Left ventricle myocardium inferior (tissue), 1 donor: ENCODE measurements at regions not wholly inside any gene's neighbourhood (a gene's known extent, or its start where the extent isn't known, plus 50 kb on each side); places are given as distances from the start of the nearest gene placed in this dataset.

Experiments used
- DNase-seq: peaks from one replicate; pipeline ENCODE4 v3.0.0-alpha.2; 2020
- H3K27ac ChIP-seq: fragments of 200-600 bp; replicated peaks from 2 replicates; pipeline ENCODE4 v1.8.0; 2021
- H3K27me3 ChIP-seq: fragments of 200-600 bp; 2 replicates; pipeline ENCODE4 v1.8.0; 2021; ENCODE audit warnings: low read depth
- H3K36me3 ChIP-seq: fragments of 200-600 bp; 2 replicates; pipeline ENCODE4 v1.8.0; 2021
- H3K4me1 ChIP-seq: fragments of 200-600 bp; 2 replicates; pipeline ENCODE4 v1.8.0; 2021
- H3K4me3 ChIP-seq: fragments of 200-600 bp; 2 replicates; pipeline ENCODE4 v1.8.0; 2021; ENCODE audit warnings: mild to moderate bottlenecking, moderate library complexity
- H3K9me3 ChIP-seq: fragments of 200-600 bp; replicated peaks from 2 replicates; pipeline ENCODE4 v1.8.0; 2021
- intact Hi-C: fragments of 100-400 bp; cut with micrococcal nuclease; formaldehyde crosslinking; loops from one replicate; pipeline ENCODE4 v1.11.0; 2022
- TF ChIP-seq, protein P1 (sequence below): fragments of 200-600 bp; IDR thresholded peaks from 2 replicates; pipeline ENCODE4 v1.8.0; 2021; ENCODE audit warnings: antibody characterized with exemption, mild to moderate bottlenecking, borderline replicate concordance
- donor health status: DM: no; HTN: yes; CAD: no; lungs with severe emphysema.

DNA sequence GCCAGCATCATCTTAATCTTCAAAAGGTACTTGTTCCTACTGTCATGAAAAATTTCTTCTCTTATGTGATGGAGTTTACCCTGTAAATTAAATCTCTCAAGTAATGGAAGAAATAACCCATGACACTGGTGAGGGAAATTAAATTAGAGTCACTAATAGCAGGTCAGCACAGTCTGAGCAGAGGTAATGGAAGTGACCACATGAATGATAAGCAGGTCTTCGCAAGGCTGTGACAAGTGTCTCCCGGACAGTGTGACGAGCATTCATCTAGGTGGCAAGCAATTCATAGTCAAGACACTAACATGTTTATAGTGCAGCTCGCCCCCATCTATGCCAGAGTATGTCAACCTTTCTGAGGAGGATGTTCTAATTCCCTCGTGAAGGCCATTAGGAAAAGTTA is 249.2 kb downstream of the FRK start:
- Histone ChIP-seq H3K9me3 (no peaks in the 10 kb centered on the region), H3K27ac (no peak overlapping the region), H3K36me3 (no peaks in the 10 kb centered on the region), H3K4me1 (no peaks in the 10 kb centered on the region), H3K4me3 (no peak overlapping the region), H3K27me3 (no peaks in the 10 kb centered on the region)
- DNase-seq: no peak
- TF ChIP-seq, protein P1, sequence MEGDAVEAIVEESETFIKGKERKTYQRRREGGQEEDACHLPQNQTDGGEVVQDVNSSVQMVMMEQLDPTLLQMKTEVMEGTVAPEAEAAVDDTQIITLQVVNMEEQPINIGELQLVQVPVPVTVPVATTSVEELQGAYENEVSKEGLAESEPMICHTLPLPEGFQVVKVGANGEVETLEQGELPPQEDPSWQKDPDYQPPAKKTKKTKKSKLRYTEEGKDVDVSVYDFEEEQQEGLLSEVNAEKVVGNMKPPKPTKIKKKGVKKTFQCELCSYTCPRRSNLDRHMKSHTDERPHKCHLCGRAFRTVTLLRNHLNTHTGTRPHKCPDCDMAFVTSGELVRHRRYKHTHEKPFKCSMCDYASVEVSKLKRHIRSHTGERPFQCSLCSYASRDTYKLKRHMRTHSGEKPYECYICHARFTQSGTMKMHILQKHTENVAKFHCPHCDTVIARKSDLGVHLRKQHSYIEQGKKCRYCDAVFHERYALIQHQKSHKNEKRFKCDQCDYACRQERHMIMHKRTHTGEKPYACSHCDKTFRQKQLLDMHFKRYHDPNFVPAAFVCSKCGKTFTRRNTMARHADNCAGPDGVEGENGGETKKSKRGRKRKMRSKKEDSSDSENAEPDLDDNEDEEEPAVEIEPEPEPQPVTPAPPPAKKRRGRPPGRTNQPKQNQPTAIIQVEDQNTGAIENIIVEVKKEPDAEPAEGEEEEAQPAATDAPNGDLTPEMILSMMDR: no peak
- intact Hi-C loops: no loop called here

DNA sequence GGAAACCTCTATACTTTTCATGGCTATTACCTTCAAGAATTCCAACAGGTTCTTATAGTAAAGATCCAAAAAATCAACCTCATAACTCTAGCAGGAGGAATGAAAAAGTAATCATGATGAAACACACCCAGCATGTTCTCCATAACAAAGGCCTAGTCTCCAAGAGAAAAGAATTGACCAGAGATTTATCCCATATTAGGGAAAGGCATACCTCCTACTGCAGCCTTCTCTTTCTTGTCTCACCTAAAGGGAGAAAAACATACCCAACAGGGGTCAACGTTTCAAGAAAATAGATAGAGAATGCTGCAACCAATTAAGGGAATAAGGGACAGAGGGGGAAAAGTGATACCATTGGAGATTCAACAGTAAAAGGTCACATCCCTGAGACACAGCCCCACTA is 262.5 kb downstream of the FRK start:
- Histone ChIP-seq H3K4me1 (no peaks in the 10 kb centered on the region), H3K9me3 (no peaks in the 10 kb centered on the region), H3K27me3 (no peaks in the 10 kb centered on the region), H3K36me3 (no peaks in the 10 kb centered on the region), H3K27ac (no peak overlapping the region), H3K4me3 (no peak overlapping the region)
- TF ChIP-seq, protein P1: no peak
- intact Hi-C loops: no loop called here
- DNase-seq: no peak

DNA sequence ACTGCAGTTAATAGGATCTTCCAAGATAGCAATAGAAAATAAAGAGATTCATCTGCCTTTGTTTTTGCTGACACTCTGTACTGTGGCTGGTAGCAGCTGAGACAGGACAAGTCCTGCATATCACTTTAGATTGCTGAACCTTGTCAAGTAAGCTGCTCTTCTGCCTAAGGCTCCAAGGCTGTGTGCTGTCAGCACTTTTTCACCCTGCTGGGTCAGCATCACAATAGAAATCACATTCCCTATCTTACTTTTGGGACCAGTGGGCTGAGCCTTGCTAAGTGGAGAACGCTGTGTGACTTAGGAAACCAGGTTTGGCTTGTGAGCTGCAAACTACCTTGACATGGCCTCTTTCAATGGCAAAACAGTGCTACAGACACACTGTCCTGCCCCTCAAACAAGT is 263.9 kb downstream of the FRK start:
- Histone ChIP-seq H3K4me3 (no peak overlapping the region), H3K27ac (no peak overlapping the region), H3K9me3 (no peaks in the 10 kb centered on the region), H3K36me3 (no peaks in the 10 kb centered on the region), H3K4me1 (no peaks in the 10 kb centered on the region), H3K27me3 (no peaks in the 10 kb centered on the region)
- TF ChIP-seq, protein P1: no peak
- intact Hi-C loops: no loop called here
- DNase-seq: no peak

DNA sequence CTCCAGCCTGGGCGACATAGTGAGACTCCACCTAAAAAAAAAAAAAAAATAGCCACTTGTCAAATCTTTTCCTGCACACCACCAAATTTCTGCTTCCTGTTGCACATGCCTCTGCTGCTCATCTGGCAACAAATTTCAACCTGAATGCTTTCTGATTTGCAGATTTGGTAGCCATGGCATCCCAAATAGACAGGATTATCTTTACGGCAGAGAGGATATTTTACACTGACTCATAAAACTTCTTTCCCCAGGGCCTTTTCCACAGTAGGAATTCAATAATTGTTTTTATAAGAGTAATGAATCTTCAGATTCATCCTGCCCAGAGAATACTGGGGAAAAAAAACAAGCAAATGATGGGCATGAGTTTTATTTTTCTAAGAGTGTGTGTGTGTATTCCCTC is 264.6 kb downstream of the FRK start:
- no peak for DNase-seq
- intact Hi-C loops: no loop called here
- Histone ChIP-seq H3K4me3 (no peak overlapping the region), H3K9me3 (no peaks in the 10 kb centered on the region), H3K27me3 (no peaks in the 10 kb centered on the region), H3K27ac (no peak overlapping the region), H3K36me3 (no peaks in the 10 kb centered on the region), H3K4me1 (no peaks in the 10 kb centered on the region)
- TF ChIP-seq, protein P1: no peak

DNA sequence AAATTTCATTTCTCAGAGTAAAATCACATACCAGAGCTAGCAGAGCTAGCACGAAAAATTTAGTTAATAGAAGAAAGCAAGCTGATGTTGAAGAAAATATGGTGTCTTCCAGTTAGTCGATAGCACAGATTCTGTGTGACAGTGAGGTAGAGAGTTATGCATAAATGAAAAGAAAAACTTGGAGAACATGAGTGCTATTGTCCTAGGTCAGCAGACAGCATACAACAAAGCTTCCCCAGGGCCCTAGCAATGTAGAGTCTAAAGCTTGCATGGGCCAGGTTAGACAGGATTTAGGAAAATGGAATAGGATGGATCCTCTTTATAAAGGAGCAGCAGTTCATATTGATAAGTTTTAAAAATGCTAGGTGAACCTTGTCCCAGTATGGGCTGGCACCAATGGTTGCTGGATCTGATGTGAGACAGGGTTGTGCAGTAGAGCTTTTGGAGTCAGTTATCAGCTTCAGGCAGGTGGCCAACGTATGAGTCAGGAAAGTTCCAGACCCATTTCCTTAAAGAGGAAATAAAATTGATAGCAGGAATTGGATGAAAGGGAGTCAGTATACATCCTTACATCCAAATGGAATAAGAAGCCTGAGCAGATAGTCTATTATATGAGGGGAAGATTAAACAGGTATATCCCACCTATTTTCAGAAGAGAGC is 277.2 kb downstream of the FRK start:
- Histone ChIP-seq H3K27ac (no peak overlapping the region), H3K4me3 (no peak overlapping the region), H3K27me3 (no peaks in the 10 kb centered on the region), H3K9me3 (no peaks in the 10 kb centered on the region), H3K36me3 (no peaks in the 10 kb centered on the region), H3K4me1 (no peaks in the 10 kb centered on the region)
- TF ChIP-seq, protein P1: no peak
- no peak for DNase-seq
- intact Hi-C loops: no loop called here
